Central memory CD4-positive, alpha-beta T cell (primary cell): ENCODE measurements at regions not wholly inside any gene's neighbourhood (a gene's known extent, or its start where the extent isn't known, plus 50 kb on each side); places are given as distances from the start of the nearest gene placed in this dataset.
"Not testable (repeated sequence)": the region's sequence is repeated elsewhere in the genome, so short reads cannot be mapped to it uniquely, and the experiment has no call there.

Source experiments
- DNase-seq: peaks from one replicate; pipeline ENCODE4 v3.0.0; 2022

- no peak for DNase-seq
These were observed 131.3 kb upstream of the CCDC180 start for GRCh38 chr9:97176206-97176605.

GRCh38 chr9:97168174-97168573, 129.2 kb upstream of the CTSV start:
- DNase-seq: not testable (repeated sequence)

- not testable (repeated sequence) for DNase-seq
These were observed 127.7 kb upstream of the CTSV start for GRCh38 chr9:97166496-97167138.

- DNase-seq: no peak
These were observed 121.3 kb upstream of the CTSV start for GRCh38 chr9:97160255-97160654.

- DNase-seq: not testable (repeated sequence)
These were observed 119.8 kb upstream of the CTSV start for GRCh38 chr9:97158722-97159121.

- not testable (repeated sequence) for DNase-seq
These were observed 116.5 kb upstream of the CTSV start for GRCh38 chr9:97155441-97155840.

GRCh38 chr9:97153967-97154366, 115.0 kb upstream of the CTSV start:
- no peak for DNase-seq

GRCh38 chr9:97153160-97153559, 114.2 kb upstream of the CTSV start:
- not testable (repeated sequence) for DNase-seq

- not testable (repeated sequence) for DNase-seq
These were observed 111.5 kb upstream of the CTSV start for GRCh38 chr9:97150471-97150870.

- DNase-seq: not testable (repeated sequence)
These were observed 109.5 kb upstream of the CTSV start for GRCh38 chr9:97148428-97148827.

- not testable (repeated sequence) for DNase-seq
These were observed 106.7 kb upstream of the CTSV start for GRCh38 chr9:97145680-97146079.

- no peak for DNase-seq
These were observed 101.6 kb upstream of the CTSV start for GRCh38 chr9:97140566-97140965.

GRCh38 chr9:97136421-97136820, 97.5 kb upstream of the CTSV start:
- no peak for DNase-seq

- DNase-seq: not testable (repeated sequence)
These were observed 95.0 kb upstream of the CTSV start for GRCh38 chr9:97133966-97134365.

- no peak for DNase-seq
These were observed 93.9 kb upstream of the CTSV start for GRCh38 chr9:97132865-97133264.

GRCh38 chr9:97130864-97131263, 91.9 kb upstream of the CTSV start:
- DNase-seq: not testable (repeated sequence)

- not testable (repeated sequence) for DNase-seq
These were observed 91.4 kb upstream of the CTSV start for GRCh38 chr9:97130387-97130786.

GRCh38 chr9:97128919-97129318, 90.0 kb upstream of the CTSV start:
- DNase-seq: no peak

GRCh38 chr9:97124256-97124655, 85.3 kb upstream of the CTSV start:
- no peak for DNase-seq

- DNase-seq: no peak
These were observed 71.8 kb upstream of the CTSV start for GRCh38 chr9:97110696-97111095.

GRCh38 chr9:97109194-97109811, 70.4 kb upstream of the CTSV start:
- DNase-seq: peak; percentile 1

- DNase-seq: not testable (repeated sequence)
These were observed 66.3 kb upstream of the CTSV start for GRCh38 chr9:97105220-97105619.

GRCh38 chr9:97103613-97104383, 64.9 kb upstream of the CTSV start:
- not testable (repeated sequence) for DNase-seq

GRCh38 chr9:97099540-97099939, 60.6 kb upstream of the CTSV start:
- not testable (repeated sequence) for DNase-seq
